ENCODE measurements at regions not wholly inside any gene's neighbourhood (a gene's known extent, or its start where the extent isn't known, plus 50 kb on each side); places are given as distances from the start of the nearest gene placed in this dataset.

DNA sequence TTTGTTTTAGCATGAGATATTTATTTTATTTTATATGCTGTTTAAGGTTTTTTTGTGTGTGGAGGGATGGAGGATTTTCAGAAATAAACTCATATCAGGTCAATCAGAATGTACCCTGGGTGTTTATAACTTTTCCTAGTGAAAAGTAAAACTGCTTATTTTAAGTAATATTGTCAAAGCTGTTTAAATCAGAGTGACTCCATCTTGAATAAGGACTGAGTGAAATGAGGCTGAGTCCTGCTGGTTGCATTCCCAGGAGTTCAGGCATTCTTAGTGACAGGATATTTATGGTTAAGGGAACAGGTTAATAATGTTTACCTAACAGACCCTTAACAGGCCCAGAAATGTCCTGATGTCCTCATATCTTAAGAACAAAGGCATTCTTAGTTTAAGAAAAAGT lies 1160.9 kb upstream of the PCDH7 start:
- Histone ChIP-seq H3K4me3 (no peak overlapping the region), H3K27ac (no peak overlapping the region), H3K27me3 (no peaks in the 10 kb centered on the region), H3K9me3 (no peaks in the 10 kb centered on the region), H3K36me3 (no peaks in the 10 kb centered on the region), H3K4me1 (no peaks in the 10 kb centered on the region)
- no peak for DNase-seq
- intact Hi-C loops (cut with DNase I) = no loop called here
- no peak for TF ChIP-seq POLR2AphosphoS5 (IDR thresholded peaks at IDR 0.05)
- TF ChIP-seq EP300 (IDR thresholded peaks at IDR 0.05) = no peak
- no peak for TF ChIP-seq CTCF (IDR thresholded peaks at IDR 0.05)
- TF ChIP-seq POLR2A (IDR thresholded peaks at IDR 0.05) = no peak

DNA sequence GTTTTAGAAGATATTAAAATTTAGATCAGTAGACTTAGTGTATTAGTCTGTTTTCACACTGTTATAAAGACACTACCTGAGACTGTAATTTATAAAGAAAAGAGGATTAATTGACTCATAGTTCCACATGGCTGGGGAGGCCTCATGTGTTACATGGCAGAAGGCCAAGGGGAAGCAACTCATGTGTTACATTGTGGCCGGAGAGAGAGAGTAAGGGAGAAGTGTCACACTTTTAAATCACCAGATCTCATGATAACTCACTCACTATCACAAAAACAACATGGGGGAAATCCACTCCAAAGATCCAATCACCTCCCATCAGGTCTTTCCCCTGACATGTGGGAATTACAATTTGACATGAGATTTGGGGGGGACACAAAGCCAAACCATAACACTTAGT lies 1159.7 kb upstream of the PCDH7 start:
- Histone ChIP-seq H3K4me1 (no peaks in the 10 kb centered on the region), H3K27me3 (no peaks in the 10 kb centered on the region), H3K27ac (no peak overlapping the region), H3K4me3 (no peak overlapping the region), H3K9me3 (no peaks in the 10 kb centered on the region), H3K36me3 (no peaks in the 10 kb centered on the region)
- no peak for TF ChIP-seq EP300 (IDR thresholded peaks at IDR 0.05)
- WGBS, 2 donors = 58 to 85% methylated on average over 1 of the region's 1 CpG
- no peak for DNase-seq
- intact Hi-C loops (cut with DNase I) = no loop called here

- intact Hi-C loops (cut with DNase I) = no loop called here
- no peak for TF ChIP-seq CTCF (IDR thresholded peaks at IDR 0.05)
- no peak for TF ChIP-seq POLR2A (IDR thresholded peaks at IDR 0.05)
- TF ChIP-seq POLR2AphosphoS5 (IDR thresholded peaks at IDR 0.05) = no peak
- TF ChIP-seq EP300 (IDR thresholded peaks at IDR 0.05) = no peak
These were observed 1154.9 kb upstream of the PCDH7 start for GRCh38 chr4:29565256-29565655.

DNA sequence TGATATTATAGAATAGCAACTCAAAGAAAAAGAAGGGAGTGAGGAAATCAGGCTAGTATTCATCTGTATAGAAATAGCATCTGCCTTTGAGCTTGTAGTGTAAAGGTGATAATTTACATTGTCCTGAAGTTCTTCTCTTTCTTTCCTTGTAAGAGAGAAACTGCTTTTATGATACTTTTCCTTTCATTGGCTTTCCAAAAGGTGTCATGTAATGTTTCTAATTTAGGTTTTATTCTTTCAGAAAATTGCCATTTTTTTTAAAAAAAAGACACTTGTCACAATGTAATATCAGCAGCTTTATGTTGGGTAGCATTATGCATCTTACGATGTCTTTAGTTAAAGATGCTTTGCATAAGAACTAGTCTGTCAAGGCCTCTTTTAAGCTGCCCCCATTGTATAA lies 1153.8 kb upstream of the PCDH7 start:
- Histone ChIP-seq H3K4me1 (no peaks in the 10 kb centered on the region), H3K4me3 (no peak overlapping the region), H3K27me3 (no peaks in the 10 kb centered on the region), H3K36me3 (no peaks in the 10 kb centered on the region), H3K9me3 (no peaks in the 10 kb centered on the region), H3K27ac (no peak overlapping the region)
- DNase-seq = no peak
- TF ChIP-seq CTCF (IDR thresholded peaks at IDR 0.05) = no peak
- no peak for TF ChIP-seq POLR2AphosphoS5 (IDR thresholded peaks at IDR 0.05)
- TF ChIP-seq EP300 (IDR thresholded peaks at IDR 0.05) = no peak
- no peak for TF ChIP-seq POLR2A (IDR thresholded peaks at IDR 0.05)
- intact Hi-C loops (cut with DNase I) = no loop called here
- 85 to 88% methylated on average over 1 of the region's 1 CpG for WGBS, 2 donors

More at GRCh38 chr4:29565256-29565655, 1154.9 kb upstream of the PCDH7 start:
- H3K27me3 ChIP-seq = no peaks in the 10 kb centered on the region
- no peak overlapping the region for H3K4me3 ChIP-seq
- no peak overlapping the region for H3K27ac ChIP-seq
- DNase-seq = no peak
- 75 to 78% methylated on average over 2 of the region's 2 CpGs for WGBS, 2 donors
- H3K36me3 ChIP-seq = no peaks in the 10 kb centered on the region
- no peaks in the 10 kb centered on the region for H3K9me3 ChIP-seq
- H3K4me1 ChIP-seq = no peaks in the 10 kb centered on the region

- TF ChIP-seq POLR2A (IDR thresholded peaks at IDR 0.05) = no peak
- TF ChIP-seq POLR2AphosphoS5 (IDR thresholded peaks at IDR 0.05) = no peak
- TF ChIP-seq EP300 (IDR thresholded peaks at IDR 0.05) = no peak
These were observed 1148.8 kb upstream of the PCDH7 start for GRCh38 chr4:29571322-29571721.

DNA sequence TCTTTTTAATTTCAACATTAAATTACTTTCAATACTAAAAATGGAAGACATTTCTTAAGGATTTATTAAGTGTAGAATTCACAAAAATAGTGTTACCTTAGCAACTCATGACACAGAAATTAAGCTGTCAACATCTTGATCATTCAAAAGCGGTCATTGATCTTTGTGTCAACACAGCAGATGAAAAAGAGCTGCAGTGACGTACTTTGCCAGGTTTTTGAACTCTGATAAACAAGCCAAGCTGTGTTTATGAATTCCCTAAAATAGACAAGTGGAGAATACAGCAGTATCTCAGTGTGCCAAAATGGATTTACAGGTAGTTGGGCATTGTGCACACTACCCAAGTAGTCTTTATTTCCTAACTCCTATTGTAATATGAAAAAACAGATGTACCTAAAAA lies 1141.8 kb upstream of the PCDH7 start:
- WGBS, 2 donors = 60 to 74% methylated on average over 2 of the region's 2 CpGs

More at GRCh38 chr4:29571322-29571721, 1148.8 kb upstream of the PCDH7 start:
- no peak overlapping the region for H3K4me3 ChIP-seq
- no peaks in the 10 kb centered on the region for H3K36me3 ChIP-seq
- no peaks in the 10 kb centered on the region for H3K9me3 ChIP-seq
- no peak overlapping the region for H3K27ac ChIP-seq
- intact Hi-C loops (cut with DNase I) = no loop called here
- H3K4me1 ChIP-seq = no peaks in the 10 kb centered on the region
- 75 to 81% methylated on average over 3 of the region's 3 CpGs for WGBS, 2 donors
- H3K27me3 ChIP-seq = no peaks in the 10 kb centered on the region
- no peak for DNase-seq

More for the DNA sequence above, 1141.8 kb upstream of the PCDH7 start:
- H3K27me3 ChIP-seq = no peaks in the 10 kb centered on the region
- peaks cover 0 to 23% (median 13%) of the 10 kb centered on the region in 4 donors for H3K4me1 ChIP-seq
- no peak for DNase-seq
- intact Hi-C loops (cut with DNase I) = no loop called here
- TF ChIP-seq POLR2A (IDR thresholded peaks at IDR 0.05) (no peak), CTCF (IDR thresholded peaks at IDR 0.05) (no peak), EP300 (IDR thresholded peaks at IDR 0.05) (no peak), POLR2AphosphoS5 (IDR thresholded peaks at IDR 0.05) (no peak)
- no peak overlapping the region for H3K27ac ChIP-seq
- no peaks in the 10 kb centered on the region for H3K9me3 ChIP-seq
- no peak overlapping the region for H3K4me3 ChIP-seq
- no peaks in the 10 kb centered on the region for H3K36me3 ChIP-seq
